ENCODE measurements at regions not wholly inside any gene's neighbourhood (a gene's known extent, or its start where the extent isn't known, plus 50 kb on each side); places are given as distances from the start of the nearest gene placed in this dataset.

- TF ChIP-seq, protein P1, sequence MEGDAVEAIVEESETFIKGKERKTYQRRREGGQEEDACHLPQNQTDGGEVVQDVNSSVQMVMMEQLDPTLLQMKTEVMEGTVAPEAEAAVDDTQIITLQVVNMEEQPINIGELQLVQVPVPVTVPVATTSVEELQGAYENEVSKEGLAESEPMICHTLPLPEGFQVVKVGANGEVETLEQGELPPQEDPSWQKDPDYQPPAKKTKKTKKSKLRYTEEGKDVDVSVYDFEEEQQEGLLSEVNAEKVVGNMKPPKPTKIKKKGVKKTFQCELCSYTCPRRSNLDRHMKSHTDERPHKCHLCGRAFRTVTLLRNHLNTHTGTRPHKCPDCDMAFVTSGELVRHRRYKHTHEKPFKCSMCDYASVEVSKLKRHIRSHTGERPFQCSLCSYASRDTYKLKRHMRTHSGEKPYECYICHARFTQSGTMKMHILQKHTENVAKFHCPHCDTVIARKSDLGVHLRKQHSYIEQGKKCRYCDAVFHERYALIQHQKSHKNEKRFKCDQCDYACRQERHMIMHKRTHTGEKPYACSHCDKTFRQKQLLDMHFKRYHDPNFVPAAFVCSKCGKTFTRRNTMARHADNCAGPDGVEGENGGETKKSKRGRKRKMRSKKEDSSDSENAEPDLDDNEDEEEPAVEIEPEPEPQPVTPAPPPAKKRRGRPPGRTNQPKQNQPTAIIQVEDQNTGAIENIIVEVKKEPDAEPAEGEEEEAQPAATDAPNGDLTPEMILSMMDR (IDR thresholded peaks at IDR 0.05; ENCODE audit: insufficient read depth, low read length) = no peak
- no peak for TF ChIP-seq POLR2AphosphoS5 (IDR thresholded peaks at IDR 0.05; ENCODE audit: low read depth)
These were observed 169.8 kb downstream of the MREG start for GRCh38 chr2:215843579-215843978.

All from HL-60 (cell line).